Thyroid gland (tissue), 4 donors: ENCODE measurements at regions not wholly inside any gene's neighbourhood (a gene's known extent, or its start where the extent isn't known, plus 50 kb on each side); places are given as distances from the start of the nearest gene placed in this dataset.
"Not testable (repeated sequence)": the region's sequence is repeated elsewhere in the genome, so short reads cannot be mapped to it uniquely, and the experiment has no call there.

Experiments
- POLR2A ChIP-seq, 2 donors: fragments of 450-650 bp; IDR thresholded peaks; one replicate each; pipeline ENCODE4 v1.6.1; 2017; ENCODE audit warnings: antibody characterized with exemption in 2 of 2, mild to moderate bottlenecking in 2 of 2, moderate library complexity in 1 of 2
- TF ChIP-seq, protein P1 (sequence below), 6 experiments: fragments of 200-600 bp in 3 of 6; fragments of 450-650 bp in 3 of 6; sonication (generic) in 3 of 6; IDR thresholded peaks; one replicate each; pipeline ENCODE4 v1.5.1; 2016 to 2019; ENCODE audit warnings: antibody characterized with exemption in 6 of 6, mild to moderate bottlenecking in 2 of 6, inconsistent platforms in 1 of 6, moderate library complexity in 1 of 6

DNA sequence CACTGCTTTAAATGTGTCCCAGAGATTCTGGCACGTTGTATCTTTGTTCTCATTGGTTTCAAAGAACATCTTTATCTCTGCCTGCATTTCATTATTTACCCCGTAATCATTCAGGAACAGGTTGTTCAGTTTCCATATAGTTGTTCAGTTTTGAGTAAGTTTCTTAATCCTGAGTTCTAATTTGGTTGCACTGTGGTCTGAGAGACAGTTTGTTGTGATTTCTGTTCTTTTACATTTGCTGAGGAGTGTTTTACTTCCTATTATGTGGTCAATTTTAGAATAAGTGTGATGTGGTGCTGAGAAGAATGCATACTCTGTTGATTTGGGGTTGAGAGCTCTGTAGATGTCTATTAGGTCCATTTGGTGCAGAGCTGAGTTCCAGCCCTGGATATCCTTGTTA, 148.1 kb downstream of the VSIG4 start:
- TF ChIP-seq, protein P1, sequence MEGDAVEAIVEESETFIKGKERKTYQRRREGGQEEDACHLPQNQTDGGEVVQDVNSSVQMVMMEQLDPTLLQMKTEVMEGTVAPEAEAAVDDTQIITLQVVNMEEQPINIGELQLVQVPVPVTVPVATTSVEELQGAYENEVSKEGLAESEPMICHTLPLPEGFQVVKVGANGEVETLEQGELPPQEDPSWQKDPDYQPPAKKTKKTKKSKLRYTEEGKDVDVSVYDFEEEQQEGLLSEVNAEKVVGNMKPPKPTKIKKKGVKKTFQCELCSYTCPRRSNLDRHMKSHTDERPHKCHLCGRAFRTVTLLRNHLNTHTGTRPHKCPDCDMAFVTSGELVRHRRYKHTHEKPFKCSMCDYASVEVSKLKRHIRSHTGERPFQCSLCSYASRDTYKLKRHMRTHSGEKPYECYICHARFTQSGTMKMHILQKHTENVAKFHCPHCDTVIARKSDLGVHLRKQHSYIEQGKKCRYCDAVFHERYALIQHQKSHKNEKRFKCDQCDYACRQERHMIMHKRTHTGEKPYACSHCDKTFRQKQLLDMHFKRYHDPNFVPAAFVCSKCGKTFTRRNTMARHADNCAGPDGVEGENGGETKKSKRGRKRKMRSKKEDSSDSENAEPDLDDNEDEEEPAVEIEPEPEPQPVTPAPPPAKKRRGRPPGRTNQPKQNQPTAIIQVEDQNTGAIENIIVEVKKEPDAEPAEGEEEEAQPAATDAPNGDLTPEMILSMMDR (IDR thresholded peaks at IDR 0.05): not testable (repeated sequence)
- not testable (repeated sequence) for TF ChIP-seq POLR2A (IDR thresholded peaks at IDR 0.05)
